ENCODE measurements at regions not wholly inside any gene's neighbourhood (a gene's known extent, or its start where the extent isn't known, plus 50 kb on each side); places are given as distances from the start of the nearest gene placed in this dataset.

DNA sequence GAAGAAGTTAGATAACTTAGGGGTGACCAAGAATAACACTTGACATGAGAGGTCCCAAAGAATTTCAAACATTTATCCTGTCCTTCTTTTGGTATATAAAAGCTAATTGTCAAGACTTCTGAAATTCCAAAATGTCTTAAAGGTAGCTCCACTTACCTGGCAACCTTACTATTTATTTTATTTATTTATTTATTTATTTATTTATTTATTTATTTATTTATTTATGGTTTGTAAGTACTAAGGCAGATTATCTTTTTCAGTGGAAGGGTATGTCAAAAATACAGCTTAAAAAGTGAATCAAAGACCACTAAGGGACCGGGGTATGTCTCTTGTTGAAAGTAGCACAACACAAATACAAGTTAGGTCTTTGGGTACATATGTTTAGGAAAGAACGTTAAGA lies 620.8 kb upstream of the B3GALT2 start:
- TF ChIP-seq GATA3 (IDR thresholded peaks at IDR 0.05; ENCODE audit: low read depth, low read length) = no peak
- no peak for TF ChIP-seq GATA2 (IDR thresholded peaks at IDR 0.05; ENCODE audit: low read depth, low read length)
